KBM-7 (cell line): ENCODE measurements at regions not wholly inside any gene's neighbourhood (a gene's known extent, or its start where the extent isn't known, plus 50 kb on each side); places are given as distances from the start of the nearest gene placed in this dataset.
"Not testable (repeated sequence)": the region's sequence is repeated elsewhere in the genome, so short reads cannot be mapped to it uniquely, and the experiment has no call there.

Experiments
- DNase-seq: peaks from one replicate; pipeline ENCODE4 v3.0.0-alpha.2; 2015
- in situ Hi-C: fragments of 300-500 bp; cut with MboI; formaldehyde crosslinking; loops from 2 replicates; pipeline ENCODE4 v1.14.3; 2020; ENCODE audit warnings: low sequenced_read_pairs, low pct_unique_long_range_greater_than_20kb, mixed read lengths

DNA sequence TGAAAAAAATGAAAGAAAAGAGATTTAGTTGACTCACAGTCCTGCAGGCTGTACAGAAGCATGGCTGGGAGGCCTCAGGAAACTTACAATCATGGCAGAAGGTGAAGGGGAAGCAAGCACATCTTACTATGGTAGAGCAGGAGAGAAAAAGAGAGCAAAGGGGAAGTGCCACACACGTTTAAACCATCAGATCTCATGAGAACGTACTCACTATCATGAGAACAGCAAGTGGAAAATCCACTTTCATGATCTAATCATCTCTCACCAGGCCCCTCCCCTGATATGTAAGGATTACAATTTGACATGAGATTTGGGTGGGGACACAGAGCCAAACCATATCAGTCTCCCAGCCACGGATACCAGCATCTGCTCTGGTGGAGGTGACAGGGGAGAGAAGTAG lies 50.8 kb upstream of the CPOX start:
- in situ Hi-C loops, result no loop called here
- no peak for DNase-seq

DNA sequence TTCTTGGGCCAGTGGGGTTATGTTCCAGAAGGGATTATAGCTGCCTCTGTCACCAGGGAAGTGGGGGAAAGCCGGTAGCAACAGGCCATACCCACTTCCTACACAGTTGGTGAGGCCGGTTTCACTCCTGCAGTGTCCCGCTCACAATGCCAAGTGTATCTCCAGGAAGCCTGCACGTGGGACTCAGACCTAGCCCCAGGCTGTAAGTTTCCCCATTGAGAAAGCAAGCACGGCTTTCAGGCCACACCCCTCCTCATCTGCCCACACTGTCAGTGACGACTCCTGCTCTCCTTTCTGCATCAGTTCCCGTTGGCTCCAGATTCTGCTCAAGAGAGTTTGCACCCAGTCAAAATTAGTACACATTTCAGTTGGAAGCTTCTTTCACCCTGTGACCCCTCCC lies 51.6 kb upstream of the CPOX start:
- no peak for DNase-seq
- in situ Hi-C loops, result no loop called here

DNA sequence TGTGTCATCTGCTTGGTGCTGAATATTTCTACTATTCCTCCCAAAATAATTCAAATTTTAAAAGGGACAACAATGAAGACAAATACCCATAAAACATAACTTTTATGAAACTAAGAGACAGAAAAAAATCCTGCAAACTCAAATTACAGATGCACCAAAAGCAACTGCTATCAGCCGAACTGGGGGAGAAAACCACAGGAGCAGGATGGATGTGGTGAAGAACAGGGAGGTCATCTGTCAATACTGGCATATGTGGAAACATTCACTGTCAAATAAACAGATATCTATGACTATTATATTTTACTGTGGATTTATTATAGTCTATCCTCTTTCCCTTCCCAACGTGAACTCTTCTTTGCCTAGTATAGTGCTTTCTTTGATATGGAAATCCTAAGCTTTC lies 53.3 kb upstream of the CPOX start:
- in situ Hi-C loops, result no loop called here
- no peak for DNase-seq

DNA sequence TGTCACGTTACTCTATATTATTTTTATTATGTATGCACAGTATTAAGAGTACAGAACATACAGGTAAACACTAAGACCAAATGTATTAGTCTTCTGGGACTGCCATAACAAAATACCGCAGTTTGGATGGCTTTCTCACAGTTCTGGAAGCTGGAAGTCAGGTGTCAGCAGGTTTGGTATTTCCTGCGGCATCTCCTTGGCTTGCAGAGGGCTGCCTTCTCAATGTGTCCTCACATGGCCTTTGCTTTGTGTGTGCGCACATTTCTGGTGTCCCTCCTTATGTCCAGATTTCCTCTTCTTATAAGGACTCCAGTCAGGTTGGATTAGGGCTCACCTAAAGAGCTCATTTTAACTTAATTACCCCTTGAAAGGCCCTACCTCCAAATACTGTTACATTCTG lies 53.8 kb upstream of the CPOX start:
- in situ Hi-C loops, result no loop called here
- DNase-seq, result no peak

DNA sequence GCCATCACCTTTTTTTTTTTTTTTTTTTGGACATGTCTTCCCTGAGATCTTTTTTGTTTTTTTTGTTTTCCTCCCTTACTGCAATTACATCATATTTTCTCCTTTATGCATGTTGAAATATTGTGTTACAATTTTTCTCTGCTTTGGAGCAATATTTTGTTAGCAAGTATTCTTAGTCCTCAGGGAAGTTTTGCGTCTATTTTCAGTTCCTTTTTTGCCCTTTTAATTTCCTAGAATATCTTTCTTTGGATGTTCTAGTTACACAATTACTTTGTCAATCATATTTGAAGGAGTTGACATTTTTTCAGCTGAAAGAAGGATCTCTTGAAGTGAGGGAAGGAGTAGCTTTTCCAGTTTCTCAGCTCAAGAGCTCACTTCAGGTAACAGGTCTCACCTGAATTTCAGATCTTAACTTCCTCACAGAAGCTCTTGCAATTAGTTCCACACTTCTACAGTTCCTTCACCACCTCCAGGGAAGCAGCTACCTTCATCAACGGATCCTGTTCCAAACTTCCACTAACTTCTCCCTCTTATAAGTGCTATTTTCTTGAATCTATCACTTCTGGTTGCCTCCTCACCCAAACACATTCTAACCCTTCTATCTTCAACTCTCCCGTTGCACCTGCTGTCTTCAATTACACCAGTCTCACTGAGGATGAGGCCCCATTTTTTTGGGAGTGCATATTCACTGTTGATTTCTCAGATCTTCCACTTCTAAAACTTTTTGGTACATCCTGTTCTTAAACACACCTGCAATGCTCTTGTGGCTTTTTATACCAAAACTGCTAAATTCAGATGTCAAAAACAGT lies 57.8 kb upstream of the CPOX start:
- no peak for DNase-seq
- in situ Hi-C loops, result no loop called here

DNA sequence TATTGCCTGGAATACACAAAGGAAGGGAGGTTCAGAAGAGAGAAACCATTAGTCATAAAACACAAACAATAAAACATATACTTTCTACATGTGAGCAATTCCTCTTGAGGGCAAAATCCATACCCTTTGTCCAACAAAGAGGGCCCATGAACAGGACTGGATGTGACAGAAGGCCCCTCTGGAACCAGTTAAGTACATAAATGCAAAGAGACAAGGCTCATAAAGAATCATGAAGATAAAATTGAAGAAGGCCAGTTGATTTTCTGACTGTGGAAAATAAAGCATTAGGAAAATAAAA lies 58.3 kb upstream of the CPOX start:
- DNase-seq, result no peak
- in situ Hi-C loops, result no loop called here

DNA sequence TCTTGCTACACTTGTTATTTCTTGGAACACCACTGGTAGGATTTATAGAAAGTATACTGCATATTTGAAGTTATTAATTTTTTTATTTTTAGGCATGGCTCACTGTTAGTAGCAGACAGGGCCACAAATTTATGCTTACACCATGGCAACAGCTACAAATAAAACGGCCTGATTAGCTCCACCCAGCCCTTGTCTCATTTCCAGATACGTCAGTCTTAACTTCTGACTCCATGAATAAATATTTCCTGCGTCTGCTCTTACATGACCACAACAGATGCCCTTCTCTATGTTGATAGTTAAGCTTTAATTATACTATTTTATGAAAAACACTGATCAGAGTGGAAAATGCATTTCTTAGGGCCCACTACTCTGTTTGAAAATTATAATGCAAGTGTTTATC lies 62.3 kb upstream of the CPOX start:
- in situ Hi-C loops, result no loop called here
- DNase-seq, result no peak

DNA sequence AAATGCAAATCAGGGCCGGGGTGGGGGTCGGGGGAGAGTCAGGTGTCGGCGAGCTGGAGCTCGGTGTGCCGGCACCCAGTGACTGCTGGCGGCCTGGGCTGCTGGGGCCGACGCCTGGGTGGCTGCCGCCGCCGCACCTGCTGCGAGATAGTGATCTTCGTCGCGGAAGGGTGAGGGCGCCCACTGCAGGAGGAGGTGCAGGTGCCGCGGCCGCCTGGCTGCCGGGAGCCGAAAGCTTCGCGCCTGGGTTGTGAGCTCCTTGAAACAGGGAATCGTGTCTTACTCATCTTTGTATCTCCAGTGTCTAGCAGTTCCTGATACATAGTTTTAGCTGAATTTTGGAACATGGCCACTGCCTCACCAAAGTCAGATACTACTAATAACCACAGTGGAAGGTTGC lies 64.0 kb upstream of the CPOX start:
- DNase-seq, result no peak
- in situ Hi-C loops, result no loop called here

DNA sequence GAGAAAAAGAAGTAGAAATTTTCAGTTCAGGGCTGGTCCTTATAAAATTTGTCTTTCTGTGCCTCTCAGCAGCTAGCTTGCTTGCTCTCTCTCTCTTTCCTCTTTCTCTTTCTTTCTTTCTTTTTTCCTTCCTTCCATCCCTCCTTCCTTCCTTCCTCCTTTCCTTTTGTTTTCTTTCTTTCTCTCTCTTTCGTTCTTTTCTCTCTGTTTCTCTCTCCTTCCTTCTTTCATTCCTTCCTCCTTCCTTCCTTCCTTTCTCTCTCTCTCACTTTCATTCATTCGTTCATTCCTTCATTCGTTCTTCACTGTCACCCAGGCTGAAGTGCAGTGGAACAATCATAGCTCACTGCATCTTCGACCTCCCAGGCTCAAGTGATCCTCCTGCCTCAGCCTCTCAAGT lies 69.3 kb upstream of the CPOX start:
- in situ Hi-C loops, result no loop called here
- DNase-seq, result no peak

DNA sequence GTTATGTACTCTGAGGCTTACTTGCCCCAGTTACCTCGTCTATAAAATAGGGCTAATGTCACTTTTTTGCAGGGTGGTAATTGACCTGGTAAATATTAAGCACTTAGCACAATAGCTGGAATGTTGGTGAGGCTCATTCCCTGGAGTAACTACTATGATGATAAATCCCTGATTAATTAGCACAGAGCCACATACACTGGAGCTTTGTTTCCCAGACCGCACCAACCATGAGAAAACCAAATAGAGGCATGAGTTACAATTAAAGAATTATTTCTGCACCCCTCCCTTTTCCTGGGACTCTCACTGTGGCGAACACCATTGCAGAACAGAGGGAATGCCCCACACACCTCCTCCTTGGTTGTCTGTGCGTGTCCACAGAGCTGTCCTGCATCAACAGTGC lies 76.6 kb upstream of the CPOX start:
- no peak for DNase-seq
- in situ Hi-C loops, result no loop called here

DNA sequence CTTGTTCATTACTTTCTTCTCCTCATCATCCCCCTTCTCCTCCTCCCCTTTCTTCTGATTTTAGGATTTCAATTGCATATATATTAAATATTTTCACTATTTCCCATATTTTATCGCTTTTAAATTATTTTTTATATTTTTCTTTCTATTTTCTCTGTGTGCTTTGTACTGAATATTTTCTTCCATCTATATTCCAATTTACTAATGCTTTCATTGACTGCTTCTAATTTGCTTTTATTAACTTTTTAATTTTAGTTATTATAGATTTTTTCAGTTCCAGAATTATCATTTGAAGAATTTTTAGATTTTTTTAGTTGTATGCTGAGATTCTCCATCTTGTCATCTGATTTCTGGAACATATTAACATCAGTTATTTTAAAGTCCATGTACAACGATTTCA lies 83.2 kb upstream of the ST3GAL6 start:
- in situ Hi-C loops, result no loop called here
- DNase-seq, result no peak

DNA sequence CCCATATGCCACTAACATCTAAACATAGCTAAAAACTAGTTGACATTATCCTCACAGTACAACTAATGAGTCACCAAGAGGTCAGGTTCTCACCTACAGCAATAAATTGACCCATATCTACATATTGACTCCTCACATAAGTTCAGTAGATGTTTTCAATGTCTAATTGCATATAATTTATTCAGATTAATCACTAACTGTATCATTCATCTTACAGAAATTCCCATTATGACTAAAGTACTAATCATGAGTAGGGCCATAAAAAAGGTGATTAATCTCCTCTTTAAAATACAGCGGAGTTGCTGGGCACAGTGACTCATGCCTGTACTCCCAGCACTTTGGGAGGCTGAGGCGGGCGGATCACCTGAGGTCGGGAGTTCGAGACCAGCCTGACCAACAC lies 82.4 kb upstream of the ST3GAL6 start:
- in situ Hi-C loops, result no loop called here
- no peak for DNase-seq

DNA sequence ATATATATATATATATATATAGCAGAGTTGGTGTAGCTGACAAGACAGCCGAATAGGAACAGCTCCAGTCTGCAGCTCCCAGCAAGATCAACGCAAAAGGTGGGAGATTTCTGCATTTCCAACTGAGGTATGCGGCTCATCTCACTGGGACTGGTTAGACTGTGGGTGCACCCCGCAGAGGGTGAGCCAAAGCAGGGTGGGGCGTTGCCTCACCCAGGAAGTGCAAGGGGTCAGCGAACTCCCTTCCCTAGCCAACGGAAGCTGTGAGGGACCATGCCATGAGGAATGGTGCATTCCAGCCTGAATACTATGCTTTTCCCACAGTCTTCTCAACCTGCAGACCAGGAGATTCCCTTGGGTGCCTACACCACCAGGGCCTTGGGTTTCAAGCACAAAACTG lies 81.7 kb upstream of the ST3GAL6 start:
- in situ Hi-C loops, result no loop called here
- no peak for DNase-seq

DNA sequence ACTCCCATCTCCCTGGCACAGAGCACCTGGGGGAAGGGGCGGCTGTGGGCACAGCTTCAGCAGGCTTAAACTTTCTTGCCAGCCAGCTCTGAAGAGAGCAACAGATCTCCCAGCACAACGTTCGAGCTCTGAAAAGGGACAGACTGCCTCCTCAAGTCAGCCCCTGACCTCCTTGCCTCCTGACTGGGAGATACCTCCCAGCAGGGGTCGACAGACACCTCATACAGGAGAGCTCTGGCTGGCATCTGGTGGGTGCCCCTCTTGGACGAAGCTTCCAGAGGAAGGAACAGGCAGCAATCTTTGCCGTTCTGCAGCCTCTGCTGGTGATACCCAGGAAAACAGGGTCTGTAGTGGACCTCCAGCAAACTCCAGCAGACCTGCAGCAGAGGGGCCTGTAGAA lies 80.7 kb upstream of the ST3GAL6 start:
- DNase-seq, in situ Hi-C loops: not testable (repeated sequence)

DNA sequence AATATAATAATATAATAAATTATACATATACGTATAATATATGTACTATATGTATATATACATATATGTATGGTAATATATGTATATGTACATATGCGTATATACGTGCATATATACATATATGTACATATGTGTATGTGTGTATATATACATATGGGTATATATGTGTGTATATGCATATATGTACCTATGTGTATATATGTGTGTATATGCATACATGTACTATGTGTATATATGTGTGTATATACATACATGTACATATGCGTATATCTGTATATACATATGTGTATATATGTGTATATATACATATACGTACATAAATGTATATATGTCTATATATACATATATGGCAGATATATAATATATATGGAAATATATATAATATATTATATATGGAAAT lies 74.8 kb upstream of the ST3GAL6 start:
- DNase-seq, result no peak

DNA sequence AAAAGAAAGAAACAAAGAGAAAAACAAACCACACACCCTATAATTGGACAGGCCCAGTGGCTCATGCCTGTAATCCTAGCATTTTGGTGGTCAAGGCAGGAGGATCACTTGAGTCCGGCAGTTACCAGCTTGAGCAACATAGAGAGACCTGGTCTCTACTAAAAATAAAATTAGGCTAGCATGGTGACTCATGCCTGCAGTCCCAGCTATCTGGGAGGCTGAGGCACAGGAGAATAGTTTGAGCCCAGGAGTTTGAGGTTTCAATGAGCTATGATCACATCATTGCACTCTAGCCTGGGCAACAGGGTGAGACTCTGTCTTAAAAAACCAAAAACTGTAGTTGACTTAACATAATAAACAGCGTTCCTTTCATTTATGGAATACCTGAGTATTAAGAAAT lies 72.3 kb upstream of the ST3GAL6 start:
- in situ Hi-C loops, result no loop called here
- DNase-seq, result no peak

More for the DNA sequence above, 74.8 kb upstream of the ST3GAL6 start:
- in situ Hi-C loops, result no loop called here

DNA sequence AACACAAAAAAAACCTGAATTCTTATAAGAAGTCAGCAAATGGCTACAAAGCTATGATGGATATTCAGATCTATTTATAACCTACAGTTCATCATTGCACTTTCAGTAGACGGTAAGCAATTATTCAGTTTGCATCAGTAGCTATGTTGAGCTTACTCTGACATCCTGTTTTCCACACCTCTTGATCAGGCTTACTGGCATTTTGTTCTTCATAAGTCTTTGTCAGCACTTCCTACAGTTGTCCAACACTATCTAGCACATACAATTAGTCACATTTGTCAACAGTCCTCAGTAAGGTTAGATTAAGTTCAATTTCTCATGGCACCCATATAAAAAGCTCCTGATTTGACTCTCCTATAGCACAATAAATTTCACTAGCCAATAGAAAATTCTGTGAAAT lies 71.2 kb upstream of the ST3GAL6 start:
- no peak for DNase-seq
- in situ Hi-C loops, result no loop called here

DNA sequence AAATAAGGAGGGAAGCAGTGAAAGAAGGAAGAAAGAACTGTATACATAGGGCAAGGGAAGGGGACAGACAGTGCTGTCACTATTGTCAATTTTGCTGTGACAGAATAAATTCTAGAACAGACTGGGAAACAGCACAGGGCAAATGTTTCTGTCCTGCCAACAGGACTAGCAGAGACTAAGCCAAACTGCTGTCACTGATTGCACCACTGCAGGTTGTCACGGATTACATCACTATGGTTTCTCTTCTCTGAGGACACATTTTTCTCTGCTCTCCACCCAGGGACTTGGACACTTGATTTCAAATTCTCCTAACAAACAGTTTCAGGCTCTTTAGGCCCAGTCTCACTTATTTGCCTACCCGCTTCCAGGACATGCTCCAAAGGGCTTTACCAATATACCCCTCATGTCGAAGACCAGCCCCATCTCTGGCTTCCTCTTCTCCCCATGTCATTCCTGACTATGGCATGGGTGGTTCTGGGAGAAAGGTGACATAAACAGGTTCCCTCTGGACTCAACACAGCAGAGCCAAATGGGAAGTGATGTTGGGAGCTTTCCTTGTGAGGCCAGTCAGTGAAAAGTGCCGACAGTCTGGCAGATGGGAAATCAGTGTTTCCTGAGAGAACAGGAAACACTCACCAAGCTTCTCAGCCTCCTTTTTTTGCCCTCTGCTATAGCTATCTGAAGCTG lies 70.2 kb upstream of the ST3GAL6 start:
- no peak for DNase-seq
- in situ Hi-C loops, result no loop called here

DNA sequence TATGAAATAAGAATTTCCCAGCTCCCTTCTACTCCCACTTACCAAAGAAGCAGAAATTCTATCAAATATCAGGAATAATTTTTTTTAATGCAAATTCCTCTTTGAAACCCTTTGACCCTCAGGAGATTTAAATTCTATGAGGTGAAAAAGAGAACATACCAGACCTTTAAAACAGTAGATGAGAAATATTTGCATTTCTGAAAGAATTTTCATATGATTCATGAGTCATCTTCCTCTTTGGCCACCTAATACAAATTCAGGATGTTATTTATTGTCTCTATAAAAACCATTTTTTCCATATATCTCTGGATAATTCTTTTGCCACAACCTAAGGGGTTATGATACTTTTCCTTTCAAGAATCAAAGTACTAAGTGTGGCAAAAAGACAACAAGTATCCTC lies 67.3 kb upstream of the ST3GAL6 start:
- in situ Hi-C loops, result no loop called here
- DNase-seq, result no peak

DNA sequence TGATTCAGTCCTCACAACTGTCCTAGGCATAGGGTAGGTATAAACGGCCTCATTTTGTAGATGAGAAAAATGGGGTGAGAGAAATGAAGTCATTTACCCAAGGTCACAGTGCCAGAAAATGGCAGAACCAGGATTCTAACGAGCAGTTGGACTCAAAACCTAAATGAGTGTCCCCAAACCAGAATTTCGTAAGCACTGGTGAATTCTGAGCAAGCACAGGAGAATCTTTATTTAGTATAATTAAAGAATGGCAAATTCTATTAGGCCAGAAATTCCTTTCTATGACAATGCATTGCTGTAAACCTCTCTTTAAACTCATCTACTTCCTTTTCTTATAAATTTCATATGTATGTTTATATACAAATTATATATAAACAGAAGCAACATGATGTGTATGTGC lies 66.8 kb upstream of the ST3GAL6 start:
- DNase-seq, in situ Hi-C loops: not testable (repeated sequence)

DNA sequence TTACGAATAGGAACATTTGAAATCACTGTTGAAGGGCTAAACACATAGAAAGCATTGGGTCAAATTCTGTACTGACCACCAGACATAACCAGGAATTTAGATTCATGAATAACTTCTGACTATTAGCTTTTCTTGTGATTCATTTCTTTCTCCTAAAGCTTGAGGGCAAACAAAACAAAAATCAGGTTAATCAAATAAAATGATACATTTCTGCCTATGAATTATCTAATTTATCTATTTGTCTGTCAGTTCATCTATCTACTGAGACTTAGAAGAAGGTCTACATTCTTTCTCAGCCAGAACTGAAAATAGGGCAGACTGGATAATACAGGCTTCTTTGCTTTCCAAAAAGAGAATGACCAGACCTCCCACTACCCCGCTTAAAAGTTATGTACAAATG lies 65.9 kb upstream of the ST3GAL6 start:
- DNase-seq, result no peak
- in situ Hi-C loops, result no loop called here
